Globus pallidus (tissue), 1 donor: ENCODE measurements at regions not wholly inside any gene's neighbourhood (a gene's known extent, or its start where the extent isn't known, plus 50 kb on each side); places are given as distances from the start of the nearest gene placed in this dataset.
"Not testable (repeated sequence)": the region's sequence is repeated elsewhere in the genome, so short reads cannot be mapped to it uniquely, and the experiment has no call there.

Experiments used
- DNase-seq: peaks from one replicate; pipeline ENCODE4 v3.0.0-alpha.2; 2015; ENCODE audit warnings: low spot score

DNA sequence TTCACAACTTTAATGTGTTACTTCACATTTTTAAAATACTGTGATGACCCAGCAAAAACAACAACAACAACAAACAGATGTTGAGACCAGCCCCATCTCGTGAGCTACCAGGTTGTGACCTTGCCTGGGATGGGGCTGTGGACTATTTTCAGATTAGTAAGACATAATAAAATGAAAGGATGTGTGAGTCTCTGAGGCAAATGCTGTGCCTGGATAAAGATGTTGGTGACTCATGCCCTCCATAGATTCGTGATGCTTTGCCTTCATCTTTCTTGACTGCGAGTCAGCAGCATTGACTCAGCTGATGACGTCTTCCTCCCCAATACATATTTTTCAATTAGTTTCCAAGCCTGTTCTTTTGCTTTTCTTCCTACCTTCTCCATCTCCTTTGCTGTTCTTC lies 453.0 kb upstream of the CFAP20DC start:
- DNase-seq, result no peak

DNA sequence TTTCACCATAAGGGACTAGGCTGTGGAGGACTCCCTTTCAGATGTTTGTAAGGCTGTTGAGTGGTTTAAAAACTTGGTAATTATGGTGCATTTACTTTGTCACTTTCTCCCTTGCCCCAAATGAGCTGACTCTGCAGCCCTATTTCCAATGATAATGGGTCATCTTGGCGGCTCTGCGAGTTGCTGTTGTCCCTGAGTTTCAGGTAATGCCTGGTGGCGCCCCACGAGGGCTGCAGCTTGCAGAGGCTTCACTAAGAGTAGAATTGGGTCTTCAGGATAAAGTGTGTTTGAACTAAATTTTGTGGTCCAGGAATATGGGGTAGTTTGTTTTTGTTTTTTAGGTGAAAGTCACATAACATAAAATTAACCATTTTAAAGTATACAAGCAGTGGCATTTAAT lies 450.1 kb upstream of the CFAP20DC start:
- no peak for DNase-seq

DNA sequence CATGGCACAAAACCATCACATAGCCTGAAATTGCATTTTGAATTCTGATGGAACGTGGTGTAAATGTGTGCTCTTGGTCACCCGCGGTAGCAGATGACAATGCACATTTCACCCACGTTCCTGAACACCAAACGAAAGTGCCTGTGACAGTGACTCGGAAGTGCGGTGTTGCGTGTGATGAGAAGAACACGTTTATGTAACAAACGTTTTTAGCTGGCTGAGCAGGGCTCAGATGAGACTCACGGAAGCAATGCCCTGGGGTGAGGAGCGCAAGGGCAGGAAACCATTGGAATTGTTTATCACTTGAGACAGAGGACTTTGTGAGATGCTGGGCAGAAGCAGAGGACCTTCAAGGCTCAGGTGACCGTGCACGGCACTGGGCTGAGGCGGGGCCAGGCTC lies 449.2 kb upstream of the CFAP20DC start:
- DNase-seq, result no peak

DNA sequence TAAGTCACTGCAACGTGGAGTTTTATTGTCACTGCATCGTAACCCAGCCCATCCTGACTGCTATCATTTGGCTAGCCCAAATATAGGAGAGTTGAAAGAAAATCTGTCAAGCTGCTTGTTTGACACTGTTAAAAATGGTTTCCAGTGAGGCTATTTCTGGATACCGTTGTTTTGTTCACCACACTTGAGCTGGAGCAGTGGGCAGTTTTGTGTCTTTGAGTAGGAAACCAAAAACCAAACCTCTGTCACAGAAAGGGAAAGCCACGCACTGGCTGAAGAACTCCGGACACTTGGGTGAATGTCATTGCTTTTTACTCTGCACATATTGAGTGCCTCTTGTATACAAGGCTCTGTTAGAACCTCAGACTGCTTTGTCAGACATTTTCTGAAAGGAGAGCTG lies 446.4 kb upstream of the CFAP20DC start:
- DNase-seq, result no peak

DNA sequence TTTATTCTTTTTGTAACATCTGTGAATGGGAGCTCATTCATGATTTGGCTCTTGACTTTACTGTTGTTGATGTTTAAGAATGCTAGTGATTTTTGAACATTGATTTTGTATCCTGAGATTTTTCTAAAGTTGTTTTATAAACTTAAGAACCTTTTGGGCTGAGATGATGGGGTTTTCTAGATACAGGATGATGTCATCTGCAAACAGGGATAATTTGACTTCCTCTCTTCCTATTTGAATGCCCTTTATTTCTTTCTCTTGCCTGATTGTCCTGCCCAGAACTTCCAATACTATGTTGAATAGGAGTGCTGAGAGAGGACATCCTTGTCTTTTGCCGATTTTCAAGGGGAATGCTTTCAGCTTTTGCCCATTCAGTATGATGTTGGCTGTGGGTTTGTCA lies 445.1 kb upstream of the CFAP20DC start:
- not testable (repeated sequence) for DNase-seq

DNA sequence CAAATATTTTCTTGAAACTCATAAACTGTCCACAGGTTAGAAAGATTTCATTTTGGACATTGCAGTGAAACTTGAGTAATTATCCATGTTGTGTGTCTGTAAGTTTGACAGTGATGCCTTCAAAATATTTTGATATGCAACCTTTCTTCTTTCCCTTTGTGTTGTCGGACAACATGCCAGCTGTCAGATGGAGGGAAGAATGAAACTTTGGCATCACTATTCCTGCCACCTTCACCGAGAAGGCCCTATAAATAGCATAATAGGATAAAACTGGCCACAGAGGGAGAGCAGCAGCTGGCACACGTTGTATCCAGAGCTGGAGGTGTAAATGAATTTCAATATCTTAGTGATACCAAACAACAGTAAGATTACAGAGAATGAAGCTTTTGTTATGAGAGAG lies 436.7 kb upstream of the CFAP20DC start:
- no peak for DNase-seq

DNA sequence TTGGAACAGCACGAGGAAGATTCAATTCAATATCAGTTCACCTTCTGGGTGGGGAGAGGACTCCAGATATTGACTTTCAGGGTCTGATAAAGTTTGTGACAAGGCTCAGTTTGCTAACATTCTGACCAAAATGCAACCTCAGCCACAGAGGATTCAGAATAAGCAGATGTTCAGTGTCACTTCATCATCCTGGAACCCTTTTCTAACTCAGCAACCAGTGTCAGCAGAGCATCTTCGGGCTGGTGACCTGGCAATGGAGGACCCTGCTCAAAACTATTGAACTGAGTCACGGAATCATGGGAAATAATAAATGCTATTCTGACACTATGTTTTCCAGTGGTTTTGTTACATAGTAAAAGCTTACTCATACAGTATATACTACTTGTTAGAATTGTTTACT lies 433.4 kb upstream of the CFAP20DC start:
- no peak for DNase-seq

DNA sequence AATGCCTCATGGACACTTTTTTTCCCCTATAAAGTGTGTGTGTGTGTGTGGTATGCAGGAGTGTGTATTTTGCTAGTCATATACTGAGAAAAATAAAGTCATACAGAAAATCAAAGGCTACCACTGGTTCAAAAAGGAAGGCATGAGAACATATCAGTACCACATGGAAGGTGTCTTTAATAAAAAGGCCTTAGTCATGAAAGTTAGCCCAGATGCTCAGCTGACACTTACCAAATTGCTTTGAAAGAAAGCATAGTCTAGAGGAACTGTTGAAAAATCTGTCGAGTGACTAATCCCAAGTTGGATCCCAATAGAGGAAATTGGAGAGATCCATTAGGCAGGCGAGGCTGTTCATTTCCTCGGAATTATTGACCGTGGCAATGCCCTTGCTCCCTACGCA lies 432.9 kb upstream of the CFAP20DC start:
- no peak for DNase-seq

DNA sequence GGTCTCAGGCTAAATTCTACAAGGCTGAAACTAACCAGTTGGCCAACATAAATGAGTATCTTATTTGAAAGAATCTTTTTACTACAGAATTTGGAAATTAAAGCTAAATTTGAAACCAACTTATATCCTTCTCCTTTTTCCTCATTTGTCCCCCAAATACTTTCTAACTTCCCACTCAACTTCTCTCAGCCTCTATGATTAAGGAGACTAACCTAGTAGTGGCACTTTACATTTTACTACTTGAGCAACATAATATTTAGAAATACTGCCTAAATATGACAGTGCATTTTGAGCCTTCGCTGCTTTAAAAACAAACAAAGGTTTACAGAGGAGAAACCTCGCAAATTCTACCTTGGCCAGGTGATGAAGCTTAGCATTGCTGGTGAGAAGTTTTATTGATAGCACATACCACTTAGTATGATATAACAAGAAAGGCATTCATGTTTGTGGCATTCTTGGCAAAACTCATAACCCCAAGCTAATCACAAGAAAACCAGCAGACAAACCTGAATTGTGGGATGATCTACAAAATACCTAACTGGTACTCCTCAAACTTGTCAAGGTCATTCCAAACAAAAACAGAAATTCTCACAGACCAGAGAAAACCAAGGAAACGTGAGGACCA lies 432.1 kb upstream of the CFAP20DC start:
- no peak for DNase-seq

DNA sequence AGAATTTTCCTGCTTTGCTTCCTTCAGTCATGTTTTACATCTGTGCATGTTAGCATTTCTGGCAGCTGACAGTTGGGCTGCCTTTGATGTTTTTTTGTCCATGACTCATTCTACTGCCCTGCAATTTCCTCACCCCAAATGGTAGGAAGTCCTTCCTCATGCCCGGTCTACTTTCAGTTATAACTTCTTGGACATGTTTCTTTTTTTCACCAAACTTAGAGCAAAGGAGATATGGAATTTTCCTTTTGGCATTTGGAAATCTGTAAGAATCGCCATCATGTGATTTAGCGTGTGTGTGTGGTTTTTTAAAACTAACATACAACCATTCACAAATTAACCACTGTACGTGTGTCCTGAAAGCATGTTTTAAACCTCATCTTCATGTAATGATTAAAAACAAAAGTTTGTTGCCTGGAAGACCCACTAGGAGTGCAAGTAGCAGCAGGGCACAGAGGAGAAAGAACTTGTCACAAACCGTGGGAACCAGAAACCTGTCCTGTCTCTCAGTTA lies 430.7 kb upstream of the CFAP20DC start:
- no peak for DNase-seq

DNA sequence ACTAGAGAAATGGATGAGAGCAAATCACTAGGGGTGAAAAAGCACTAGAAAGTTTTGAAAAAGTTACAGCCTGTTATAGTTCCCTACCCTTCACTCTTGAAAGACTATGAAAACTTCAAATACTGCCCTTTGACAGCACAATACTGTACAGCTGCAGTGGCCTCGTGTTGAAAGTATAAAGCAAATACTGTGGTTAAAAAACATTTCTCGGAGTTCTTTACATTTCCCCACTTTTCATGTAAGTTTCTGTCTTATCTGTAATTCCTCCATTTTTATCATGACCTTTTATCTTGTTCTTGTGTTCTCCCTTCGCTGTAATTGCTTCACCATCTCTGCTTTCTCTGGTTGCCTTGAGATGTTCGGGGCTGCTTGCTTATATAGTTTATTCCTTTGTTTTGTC lies 423.8 kb upstream of the CFAP20DC start:
- DNase-seq, result no peak

DNA sequence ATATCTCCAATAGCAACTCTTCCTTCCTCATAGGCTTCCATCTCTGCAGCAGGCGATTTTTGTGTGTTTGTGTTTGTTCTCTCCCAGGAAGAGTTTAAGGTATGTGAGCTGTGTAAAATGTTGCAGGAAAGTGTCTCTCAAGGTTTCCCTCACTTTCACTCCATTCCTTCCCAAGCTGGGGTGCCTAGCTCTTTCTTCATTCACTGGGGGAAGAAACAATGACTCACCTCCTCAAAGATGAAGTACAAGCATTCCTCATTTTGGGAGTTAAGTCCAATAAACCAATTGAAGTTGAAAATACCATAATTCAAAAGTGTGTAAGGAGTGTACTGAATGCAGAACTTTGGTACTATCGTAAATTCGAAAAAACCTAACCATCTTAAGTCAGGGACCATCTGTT lies 422.7 kb upstream of the CFAP20DC start:
- DNase-seq, result no peak

DNA sequence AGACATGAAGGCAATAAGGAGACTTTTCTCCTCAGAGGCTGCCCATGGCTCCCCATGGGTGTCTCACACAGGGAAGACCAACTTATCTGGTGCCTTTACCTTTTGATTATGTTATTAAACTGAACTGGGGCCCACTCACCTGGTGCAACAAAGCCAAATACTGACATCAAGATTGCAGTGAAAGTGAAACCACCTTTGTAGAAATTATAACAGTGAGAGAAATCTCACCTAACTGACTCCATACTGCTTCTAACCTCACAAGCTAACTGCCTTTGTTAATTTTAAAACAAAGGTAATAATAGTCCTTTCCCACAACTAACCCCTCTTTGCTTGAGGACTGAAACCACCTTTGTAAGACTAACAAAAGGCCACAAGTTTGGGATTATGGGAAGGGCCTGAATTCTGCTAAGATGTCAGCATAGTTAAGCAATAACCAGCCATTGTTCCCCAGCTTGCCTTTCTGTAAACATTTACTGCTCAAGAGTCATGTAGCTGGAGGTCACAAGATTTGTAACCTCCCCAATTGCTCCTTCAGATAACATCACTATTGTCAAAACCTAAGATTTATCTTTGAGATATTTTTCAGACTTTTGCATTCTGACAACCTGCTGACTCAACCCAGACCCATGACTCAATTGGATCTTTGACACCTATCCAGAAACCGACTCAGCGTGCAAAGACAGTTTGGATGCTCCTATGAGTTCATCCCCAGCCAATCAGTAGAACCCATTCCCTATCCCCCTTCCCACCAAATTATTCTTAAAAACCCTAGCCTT lies 420.3 kb upstream of the CFAP20DC start:
- no peak for DNase-seq

DNA sequence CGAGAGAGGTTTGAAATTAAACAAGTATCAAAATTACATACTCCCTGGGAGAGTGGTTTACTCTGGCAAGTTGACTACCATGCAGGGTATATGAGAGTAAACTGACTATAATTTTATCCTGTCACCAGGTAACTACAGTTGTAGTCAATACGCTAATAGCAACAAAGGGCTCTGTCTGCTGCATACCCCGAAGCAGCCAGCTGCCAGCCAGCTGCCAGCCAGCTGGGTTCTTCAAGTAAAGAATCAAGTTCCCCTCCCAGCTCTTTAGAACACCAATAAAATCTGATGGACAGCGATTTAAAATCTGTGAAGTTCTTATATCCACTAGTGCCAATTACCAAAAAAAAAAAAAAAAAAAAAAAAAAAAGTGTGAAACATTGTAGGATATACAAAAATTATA lies 417.7 kb upstream of the CFAP20DC start:
- DNase-seq, result no peak

DNA sequence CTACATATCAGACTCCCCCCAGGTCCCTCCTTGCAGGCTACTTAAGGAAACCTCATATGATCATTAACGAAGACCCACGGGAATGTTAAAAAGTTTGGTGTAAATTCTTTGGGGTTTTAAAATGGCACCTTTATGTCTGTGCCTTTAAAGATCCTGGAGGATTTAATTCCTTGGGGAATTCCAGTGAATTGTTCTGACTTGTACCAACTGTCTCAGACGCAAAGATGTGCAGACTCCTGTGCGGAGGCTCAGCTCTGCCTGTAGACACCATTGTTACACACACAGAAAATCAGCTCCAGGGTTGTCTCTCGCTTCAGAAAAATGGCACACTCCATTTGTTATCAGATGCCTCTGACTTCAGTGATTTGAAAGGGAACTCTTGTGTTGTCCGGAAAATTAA lies 414.4 kb upstream of the CFAP20DC start:
- DNase-seq, result no peak

DNA sequence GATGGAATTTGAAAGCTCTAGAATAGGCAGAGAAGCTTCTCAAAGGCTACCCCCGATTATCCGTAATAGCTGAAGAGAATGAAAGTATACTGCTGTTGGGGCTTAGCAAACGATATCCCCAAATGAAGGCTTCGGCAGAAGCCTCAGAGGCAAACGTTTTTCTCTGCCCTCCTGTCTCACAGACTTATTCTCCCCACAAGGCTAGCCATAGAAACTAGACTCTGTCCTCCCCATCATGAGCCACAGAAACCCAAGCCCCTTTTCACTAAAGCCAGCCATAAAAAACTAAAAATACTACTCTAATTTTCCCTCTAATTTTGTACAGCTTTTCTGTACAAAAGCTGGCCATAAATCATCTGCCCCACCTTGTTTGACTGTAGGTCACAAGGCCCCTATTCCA lies 413.4 kb upstream of the CFAP20DC start:
- DNase-seq, result no peak

DNA sequence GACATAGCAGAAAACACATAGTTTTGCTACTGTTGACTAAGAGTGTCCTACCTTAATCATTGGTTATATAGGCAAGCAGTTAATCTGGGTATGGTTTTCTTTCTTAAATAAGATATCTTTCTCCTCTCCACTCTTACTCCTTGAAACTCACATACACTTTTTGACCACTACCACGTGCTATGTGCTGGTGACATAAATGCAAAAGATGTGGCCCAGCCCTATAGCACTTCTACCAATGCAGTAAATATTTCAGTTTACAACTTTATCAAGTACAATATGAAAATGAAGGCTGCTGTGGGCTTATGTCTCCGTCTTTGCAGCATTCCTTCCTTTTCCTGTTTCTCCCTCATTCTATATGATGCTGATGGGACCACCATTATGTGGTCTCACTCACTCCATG lies 410.2 kb upstream of the CFAP20DC start:
- no peak for DNase-seq

DNA sequence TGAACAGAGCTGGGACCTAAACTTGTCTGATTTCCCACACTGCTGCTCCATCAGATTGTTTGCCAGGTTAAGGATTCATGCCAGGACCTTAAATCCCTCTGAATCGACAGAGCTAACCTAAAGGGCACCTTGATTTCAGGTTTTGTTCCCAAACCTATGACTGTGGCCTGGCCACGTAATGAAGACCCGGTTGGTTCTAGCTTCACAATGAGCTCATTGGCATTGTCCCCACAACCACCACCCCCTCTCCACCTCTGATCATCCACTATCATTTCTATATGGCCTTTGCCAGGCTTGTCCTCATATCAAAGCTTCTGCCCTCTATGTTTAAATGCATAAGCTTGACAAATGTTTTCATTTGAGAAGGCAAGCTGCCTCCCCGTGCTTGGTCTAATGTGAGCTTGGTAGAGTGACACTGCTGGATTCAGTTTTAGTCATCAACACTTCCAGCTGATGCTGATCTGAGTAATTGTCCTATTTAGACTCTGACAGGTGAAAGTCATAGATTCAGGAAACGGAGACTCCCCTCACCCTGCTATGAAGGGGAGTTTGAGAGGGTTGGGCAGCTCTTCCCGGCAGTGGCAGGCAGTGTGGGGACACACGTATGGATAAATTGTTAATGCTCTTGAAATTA lies 407.1 kb upstream of the CFAP20DC start:
- DNase-seq, result no peak

DNA sequence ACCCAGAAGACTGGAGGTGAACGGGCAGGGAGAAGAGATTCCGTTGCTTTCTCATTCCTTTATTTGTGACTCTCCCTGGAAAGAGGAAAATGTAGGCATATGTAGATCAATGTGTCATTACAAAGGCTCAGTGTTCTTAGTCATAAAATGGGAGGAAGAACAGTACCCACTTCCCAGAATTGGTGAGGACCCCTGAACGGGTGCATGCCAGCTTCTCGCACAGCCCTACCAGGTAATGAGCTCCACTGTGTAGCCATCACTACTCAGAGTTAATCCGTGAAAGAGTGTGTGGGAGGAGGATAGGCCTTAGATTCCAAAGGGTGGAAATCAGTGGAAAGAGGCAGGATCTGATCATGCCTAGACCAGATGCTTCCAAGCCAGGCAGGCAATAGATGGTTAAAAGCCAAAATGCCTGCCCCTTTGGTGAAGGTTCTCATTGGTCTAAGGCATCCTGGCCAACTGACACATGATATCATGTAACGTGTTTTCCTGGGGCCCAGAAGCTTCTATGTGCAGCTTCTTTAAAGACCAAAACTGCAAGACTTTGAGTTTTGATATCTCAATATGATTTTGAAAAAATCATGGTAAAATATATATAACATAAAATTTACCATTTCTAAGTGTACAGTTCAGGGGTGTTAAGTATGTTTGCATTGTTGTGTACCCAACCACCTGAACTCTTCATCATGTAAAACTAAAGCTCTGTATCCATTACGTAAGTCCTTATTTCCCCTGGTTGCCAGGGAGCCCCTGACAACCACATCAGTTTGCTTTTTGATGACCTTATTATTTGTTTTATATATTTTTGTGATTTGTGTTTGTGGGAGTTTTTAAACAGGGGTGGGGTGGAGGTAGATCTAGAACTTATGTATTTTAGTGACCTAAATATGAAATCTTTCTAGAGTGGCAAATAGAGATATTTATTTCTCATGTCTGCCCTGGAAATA lies 402.2 kb upstream of the CFAP20DC start:
- no peak for DNase-seq

DNA sequence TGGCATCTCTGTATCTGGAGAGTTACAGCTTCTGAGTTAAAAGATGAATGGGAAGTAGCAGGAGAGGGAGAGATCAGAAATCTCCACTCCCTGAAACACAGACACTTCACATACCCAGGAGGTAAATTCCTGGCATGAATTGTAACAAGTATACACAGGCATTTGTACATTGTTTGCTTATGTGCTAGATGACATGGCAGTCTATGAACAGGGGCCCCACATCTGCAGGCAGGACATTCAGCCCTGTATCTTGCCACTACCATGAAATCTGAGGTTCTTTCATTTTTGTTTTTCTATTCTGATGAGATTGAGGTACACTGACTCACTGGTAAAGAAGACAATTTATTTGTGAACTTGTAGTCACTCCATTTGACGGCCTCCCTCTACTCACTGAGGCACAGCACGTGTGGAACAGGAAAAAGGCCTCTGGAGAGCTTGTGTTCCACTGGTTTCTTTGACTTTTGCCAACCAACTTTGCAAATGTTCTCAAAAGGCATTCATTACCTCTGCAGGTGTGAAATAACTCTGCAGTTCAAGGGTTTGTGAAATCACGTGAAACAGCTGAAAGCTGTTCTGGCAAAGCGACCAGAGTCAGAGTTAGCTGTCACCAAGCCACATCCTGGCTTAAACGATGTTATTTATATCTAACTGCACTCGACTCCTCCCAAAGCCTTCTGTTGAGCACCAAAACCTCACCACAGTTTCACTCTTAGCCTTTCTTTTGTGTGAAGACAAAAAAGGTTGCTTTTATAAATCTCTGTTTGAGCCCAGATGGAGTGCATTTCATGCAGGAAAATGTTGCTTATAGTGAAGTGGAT lies 401.3 kb upstream of the CFAP20DC start:
- DNase-seq, result no peak

DNA sequence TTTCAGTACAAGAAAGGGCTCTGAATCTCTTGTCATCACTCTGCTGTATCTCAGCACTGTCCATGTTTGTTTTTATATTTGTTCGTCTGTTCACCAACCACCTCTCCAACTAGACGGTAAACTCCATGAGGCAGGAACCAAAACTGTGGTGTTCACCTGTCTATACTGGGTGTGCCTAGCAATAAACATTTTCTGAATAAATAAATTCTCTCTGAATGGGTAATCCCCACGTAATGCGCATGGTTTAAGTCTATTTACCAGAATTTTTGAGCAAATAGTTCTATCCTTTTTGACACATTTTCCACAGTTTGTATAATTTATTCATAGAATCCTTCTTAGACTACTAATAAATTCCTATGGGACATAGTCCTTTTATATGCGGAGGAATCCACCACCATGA lies 400.6 kb upstream of the CFAP20DC start:
- DNase-seq, result no peak
